PC-9 (cell line): ENCODE measurements at regions not wholly inside any gene's neighbourhood (a gene's known extent, or its start where the extent isn't known, plus 50 kb on each side); places are given as distances from the start of the nearest gene placed in this dataset.
A peak's percentile ranks its signal among the peaks of the same experiment; 100 is the strongest.
"Not testable (repeated sequence)": the region's sequence is repeated elsewhere in the genome, so short reads cannot be mapped to it uniquely, and the experiment has no call there.

Experiments used
- BruUV-seq: library from RNA; stranded (reverse); fragments of 400-500 nt; replicated peaks from 2 replicates; lab custom pipeline; 2021; lab: Mats Ljungman, UMichigan
- CTCF ChIA-PET: fragments of 300-600 bp; sonication (Branson Sonifier 250); formaldehyde crosslinking; loops from one replicate; lab custom pipeline; 2022; ENCODE audit warnings: antibody characterized with exemption; lab: Charles Lee
- POLR2A ChIA-PET: fragments of 300-600 bp; sonication (Branson Sonifier 250); formaldehyde crosslinking; loops from one replicate; lab custom pipeline; 2022; ENCODE audit warnings: antibody characterized with exemption; ENCODE audit not compliant: unreplicated experiment; lab: Charles Lee
- DNase-seq, 2 experiments: peaks; one replicate each; pipeline versions ENCODE4 v3.0.0 to v3.0.0-alpha.2; 2015 to 2022; ENCODE audit warnings: mixed read lengths in 1 of 2
- H2AFZ ChIP-seq: fragments of 200-600 bp; sonication (generic); 2 replicates; pipeline ENCODE4 v1.8.1; 2017; ENCODE audit warnings: antibody characterized with exemption
- H3F3A ChIP-seq: fragments of 200-600 bp; sonication (generic); 2 replicates; pipeline ENCODE4 v1.8.1; 2017; ENCODE audit warnings: antibody characterized with exemption, mild to moderate bottlenecking, low read depth; ENCODE audit not compliant: insufficient read depth
- H3K27ac ChIP-seq: fragments of 200-600 bp; sonication (generic); 2 replicates; pipeline ENCODE4 v1.6.1; 2016; ENCODE audit warnings: mixed run types
- H3K27me3 ChIP-seq: fragments of 200-600 bp; sonication (generic); 2 replicates; pipeline ENCODE4 v1.6.1; 2016; ENCODE audit warnings: low read depth, mixed run types; ENCODE audit not compliant: insufficient read depth
- H3K36me3 ChIP-seq: fragments of 200-600 bp; sonication (generic); 2 replicates; pipeline ENCODE4 v1.6.1; 2016; ENCODE audit warnings: low read depth, mixed run types
- H3K4me1 ChIP-seq: fragments of 200-600 bp; sonication (generic); replicated peaks from 2 replicates; pipeline ENCODE4 v1.6.1; 2016; ENCODE audit warnings: mixed run types; ENCODE audit not compliant: insufficient read depth
- H3K4me2 ChIP-seq: fragments of 200-600 bp; sonication (generic); 2 replicates; pipeline ENCODE4 v1.6.1; 2017; ENCODE audit warnings: mixed run types
- H3K4me3 ChIP-seq: fragments of 200-600 bp; sonication (generic); 2 replicates; pipeline ENCODE4 v1.6.1; 2016; ENCODE audit warnings: mixed run types
- H3K79me2 ChIP-seq: fragments of 200-600 bp; sonication (generic); 2 replicates; pipeline ENCODE4 v1.6.1; 2017; ENCODE audit warnings: low read depth, mixed run types
- H3K9me2 ChIP-seq: fragments of 200-600 bp; sonication (generic); 2 replicates; pipeline ENCODE4 v1.8.1; 2017; ENCODE audit warnings: mild to moderate bottlenecking; ENCODE audit not compliant: insufficient read depth
- H3K9me3 ChIP-seq: fragments of 200-600 bp; sonication (generic); 2 replicates; pipeline ENCODE4 v1.8.1; 2016; ENCODE audit warnings: low read depth; ENCODE audit not compliant: insufficient read depth
- H4K20me1 ChIP-seq: fragments of 200-600 bp; sonication (generic); 2 replicates; pipeline ENCODE4 v1.8.1; 2017; ENCODE audit not compliant: insufficient read depth
- EZH2 ChIP-seq: fragments of 200-600 bp; sonication (generic); IDR thresholded peaks from 2 replicates; pipeline ENCODE4 v1.8.0; 2017; ENCODE audit warnings: antibody characterized with exemption, low read depth
- intact Hi-C: fragments of 100-400 bp; cut with micrococcal nuclease; formaldehyde crosslinking; loops from one replicate; pipeline ENCODE4 v1.10.0; 2022; ENCODE audit not compliant: unreplicated experiment
- TF ChIP-seq, protein P1 (sequence below): fragments of 200-600 bp; sonication (generic); conservative IDR thresholded peaks from 2 replicates; pipeline ENCODE4 v1.6.1; 2017; ENCODE audit warnings: mixed run types, antibody characterized with exemption, mild to moderate bottlenecking, moderate library complexity

DNA sequence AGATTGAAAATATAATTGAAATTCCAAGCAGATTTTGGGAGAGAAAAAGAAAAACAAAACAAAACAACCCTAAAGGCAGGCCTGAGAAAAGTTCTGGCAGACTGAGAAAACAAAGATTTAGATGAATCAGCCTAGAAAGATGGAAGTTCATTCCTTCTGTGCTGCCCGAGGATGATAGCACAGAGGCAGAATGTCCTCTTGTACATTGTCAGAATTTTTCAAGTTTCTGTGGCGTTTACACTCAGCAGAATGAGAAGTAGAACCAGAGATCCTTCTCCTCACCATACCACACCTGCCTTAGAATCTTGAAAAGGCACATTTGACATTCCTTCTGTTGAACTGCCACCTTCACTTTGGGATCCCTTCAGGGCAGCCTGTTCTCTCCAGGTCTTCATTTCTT lies 62.5 kb upstream of the IZUMO1R start:
- no TSS peak for BruUV-seq
- intact Hi-C loops = no loop called here
- Histone ChIP-seq H3K27ac (no peak overlapping the region), H3K27me3 (peaks cover 18% of the 10 kb centered on the region), H3K9me2 (peaks cover 3% of the 10 kb centered on the region; the same call in 1 of the 2 replicates), H3K79me2 (no peaks in the 10 kb centered on the region), H3K36me3 (no peaks in the 10 kb centered on the region), H2AFZ (no peak overlapping the region), H4K20me1 (no peaks in the 10 kb centered on the region), H3K9me3 (no peaks in the 10 kb centered on the region; the same call in 1 of the 2 replicates), H3K4me1 (no peaks in the 10 kb centered on the region), H3K4me2 (no peak overlapping the region), H3F3A (no peaks in the 10 kb centered on the region), H3K4me3 (no peak overlapping the region)
- no peak for DNase-seq
- ChIA-PET POLR2A (no interaction called here), CTCF (no interaction called here)
- TF ChIP-seq EZH2 = no peak
- TF ChIP-seq, protein P1, sequence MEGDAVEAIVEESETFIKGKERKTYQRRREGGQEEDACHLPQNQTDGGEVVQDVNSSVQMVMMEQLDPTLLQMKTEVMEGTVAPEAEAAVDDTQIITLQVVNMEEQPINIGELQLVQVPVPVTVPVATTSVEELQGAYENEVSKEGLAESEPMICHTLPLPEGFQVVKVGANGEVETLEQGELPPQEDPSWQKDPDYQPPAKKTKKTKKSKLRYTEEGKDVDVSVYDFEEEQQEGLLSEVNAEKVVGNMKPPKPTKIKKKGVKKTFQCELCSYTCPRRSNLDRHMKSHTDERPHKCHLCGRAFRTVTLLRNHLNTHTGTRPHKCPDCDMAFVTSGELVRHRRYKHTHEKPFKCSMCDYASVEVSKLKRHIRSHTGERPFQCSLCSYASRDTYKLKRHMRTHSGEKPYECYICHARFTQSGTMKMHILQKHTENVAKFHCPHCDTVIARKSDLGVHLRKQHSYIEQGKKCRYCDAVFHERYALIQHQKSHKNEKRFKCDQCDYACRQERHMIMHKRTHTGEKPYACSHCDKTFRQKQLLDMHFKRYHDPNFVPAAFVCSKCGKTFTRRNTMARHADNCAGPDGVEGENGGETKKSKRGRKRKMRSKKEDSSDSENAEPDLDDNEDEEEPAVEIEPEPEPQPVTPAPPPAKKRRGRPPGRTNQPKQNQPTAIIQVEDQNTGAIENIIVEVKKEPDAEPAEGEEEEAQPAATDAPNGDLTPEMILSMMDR = no peak

DNA sequence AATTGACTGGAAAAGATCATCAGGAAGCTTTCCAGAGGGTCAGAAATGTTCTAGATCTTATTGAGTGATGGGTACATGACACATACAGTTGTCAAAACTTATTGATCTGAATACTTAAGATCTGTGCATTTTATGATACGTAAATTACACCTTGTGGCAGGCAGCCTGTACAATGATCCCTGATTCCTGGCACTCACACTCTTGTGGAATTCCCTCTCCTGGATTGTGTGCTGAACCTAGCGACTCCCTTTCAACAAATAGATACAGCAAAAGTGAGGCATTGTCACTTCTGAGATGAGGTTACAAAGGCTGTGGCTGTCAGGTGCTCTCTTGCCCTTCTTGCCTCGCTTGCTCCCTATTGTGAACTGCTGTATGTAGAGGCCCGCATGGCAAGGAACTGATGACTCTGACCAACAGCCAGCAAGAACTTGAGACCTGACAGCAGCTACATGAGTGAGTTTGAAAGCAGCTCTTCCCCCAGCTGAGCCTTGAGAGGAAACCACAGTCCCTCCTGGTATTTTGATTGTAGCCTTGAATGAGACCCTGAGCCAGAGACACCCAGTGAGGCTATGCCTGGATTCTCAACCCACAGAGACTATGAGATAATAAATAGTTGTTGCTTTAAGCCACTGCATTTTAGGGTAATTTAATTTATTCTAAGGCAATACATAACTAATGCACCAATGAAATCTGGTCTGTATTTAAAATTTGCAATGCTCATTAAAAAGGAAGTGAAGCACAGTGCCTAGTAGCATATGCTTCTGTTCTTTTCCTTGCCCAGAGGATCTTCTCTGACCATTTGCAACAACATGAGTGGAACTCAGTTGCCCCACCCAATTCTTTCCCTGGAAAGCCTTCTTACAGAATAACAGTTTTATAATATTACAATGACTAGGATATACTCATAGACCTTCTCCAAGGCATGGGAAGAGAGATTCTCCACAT lies 60.5 kb upstream of the IZUMO1R start:
- Histone ChIP-seq H3K9me2 (peaks cover 3% of the 10 kb centered on the region; the same call in 1 of the 2 replicates), H3K27ac (no peak overlapping the region), H3K27me3 (peaks cover 2% of the 10 kb centered on the region; the same call in 1 of the 2 replicates), H3K36me3 (no peaks in the 10 kb centered on the region), H3K9me3 (no peaks in the 10 kb centered on the region), H3K4me1 (no peaks in the 10 kb centered on the region), H3K4me2 (no peak overlapping the region), H2AFZ (no peak overlapping the region), H3F3A (no peaks in the 10 kb centered on the region), H4K20me1 (no peaks in the 10 kb centered on the region), H3K4me3 (no peak overlapping the region), H3K79me2 (no peaks in the 10 kb centered on the region)
- TF ChIP-seq EZH2 = no peak
- TF ChIP-seq, protein P1 = no peak
- ChIA-PET CTCF (no interaction called here), POLR2A (no interaction called here)
- BruUV-seq = no TSS peak
- intact Hi-C loops = no loop called here
- no peak for DNase-seq

DNA sequence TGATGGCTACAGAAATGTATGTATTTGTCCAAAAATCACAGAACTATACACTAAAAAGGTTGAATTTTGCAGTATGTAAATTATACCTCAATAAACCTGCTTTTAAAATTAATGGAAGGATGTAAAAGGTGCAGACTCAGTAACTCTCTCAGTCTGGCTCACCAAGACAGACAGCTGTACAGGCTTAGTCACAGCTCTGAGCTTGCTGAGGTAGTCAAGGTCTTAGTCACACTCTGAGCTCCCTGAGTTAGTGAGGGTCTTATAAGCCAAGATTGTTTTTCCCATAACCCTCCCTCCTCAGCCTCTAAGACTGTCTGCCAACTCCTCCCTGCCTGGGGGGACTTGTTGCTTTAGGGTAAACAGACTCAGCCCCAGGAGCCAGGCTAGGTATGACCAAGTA lies 59.3 kb upstream of the IZUMO1R start:
- Histone ChIP-seq H3K27ac (no peak overlapping the region), H4K20me1 (no peaks in the 10 kb centered on the region), H2AFZ (no peak overlapping the region), H3K9me2 (peaks cover 3% of the 10 kb centered on the region; the same call in 1 of the 2 replicates), H3F3A (no peaks in the 10 kb centered on the region), H3K4me1 (no peaks in the 10 kb centered on the region), H3K27me3 (no peaks in the 10 kb centered on the region), H3K4me3 (no peak overlapping the region), H3K9me3 (no peaks in the 10 kb centered on the region), H3K4me2 (no peak overlapping the region), H3K79me2 (no peaks in the 10 kb centered on the region), H3K36me3 (no peaks in the 10 kb centered on the region)
- ChIA-PET CTCF (no interaction called here), POLR2A (no interaction called here)
- no peak for DNase-seq
- intact Hi-C loops = no loop called here
- no TSS peak for BruUV-seq
- TF ChIP-seq, protein P1 = no peak
- TF ChIP-seq EZH2 = no peak

DNA sequence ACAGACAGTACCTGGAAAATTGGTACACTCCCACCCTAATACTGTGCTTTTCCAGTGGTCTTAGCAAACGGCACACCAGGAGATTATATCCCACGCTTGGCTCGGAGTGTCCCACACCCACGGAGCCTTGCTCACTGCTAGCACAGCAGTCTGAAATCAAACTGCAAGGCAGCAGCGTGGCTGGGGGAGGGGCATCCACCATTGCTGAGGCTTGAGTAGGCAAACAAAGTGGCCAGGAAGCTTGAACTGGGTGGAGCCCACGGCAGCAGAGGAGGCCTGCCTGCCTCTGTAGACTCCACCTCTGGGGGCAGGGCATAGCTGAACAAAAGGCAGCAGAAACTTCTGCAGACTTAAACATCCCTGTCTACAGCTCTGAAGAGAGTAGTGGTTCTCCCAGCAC lies 56.1 kb upstream of the IZUMO1R start:
- H3K9me3 ChIP-seq, H3K79me2 ChIP-seq, H3K36me3 ChIP-seq, BruUV-seq, CTCF ChIA-PET, H4K20me1 ChIP-seq, H3K27ac ChIP-seq, intact Hi-C loops, H3K9me2 ChIP-seq, H3K4me1 ChIP-seq, H3F3A ChIP-seq, H3K4me3 ChIP-seq, H2AFZ ChIP-seq, H3K27me3 ChIP-seq, POLR2A ChIA-PET: not testable (repeated sequence)
- DNase-seq = peak in 1 of 2 experiments; percentile 2
- H3K4me2 ChIP-seq = peak overlapping the region; percentile 44
